ENCODE measurements at regions not wholly inside any gene's neighbourhood (a gene's known extent, or its start where the extent isn't known, plus 50 kb on each side); places are given as distances from the start of the nearest gene placed in this dataset.

DNA sequence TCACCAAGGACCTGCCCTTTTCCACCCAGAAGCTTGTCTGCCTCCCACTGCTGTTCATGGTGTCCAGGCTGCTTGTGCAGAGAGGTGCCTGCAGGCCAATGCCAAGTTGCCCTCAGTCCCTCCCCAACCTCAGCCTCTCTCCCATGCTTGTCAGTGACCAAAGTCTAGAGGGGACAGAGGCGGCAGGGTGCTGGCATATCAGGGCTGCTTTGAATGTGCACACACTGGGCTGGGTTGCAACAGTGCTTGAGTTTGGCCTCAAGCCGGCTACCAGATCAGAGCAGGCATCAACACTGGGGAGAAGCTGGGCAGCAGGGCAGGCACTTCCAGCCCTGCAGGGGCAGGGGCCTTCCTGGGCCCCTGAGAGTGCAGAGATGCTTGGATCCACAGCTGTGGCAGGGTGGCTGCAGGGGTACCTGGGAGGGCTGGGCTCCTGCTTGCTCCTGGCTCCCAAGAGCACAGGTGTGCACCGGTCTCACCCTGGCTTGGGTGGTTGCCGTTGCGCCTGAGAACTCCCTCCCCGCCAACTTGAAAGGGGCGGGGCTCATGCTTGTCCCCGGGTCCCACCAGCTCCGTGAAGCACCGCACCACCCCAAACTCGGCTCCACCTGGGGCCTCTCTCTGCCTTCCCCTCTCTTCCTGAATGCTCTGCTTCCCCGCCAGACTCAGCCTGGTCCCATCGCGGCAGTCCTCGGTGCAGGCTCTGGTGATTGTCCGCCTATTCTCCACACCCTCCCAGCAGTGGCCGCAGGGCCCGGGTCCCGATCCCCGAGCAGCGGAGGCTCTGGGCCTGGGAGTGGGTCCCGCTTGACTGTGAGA is 1681.9 kb upstream of the ADGRL3 start:
- TF ChIP-seq, protein P1, sequence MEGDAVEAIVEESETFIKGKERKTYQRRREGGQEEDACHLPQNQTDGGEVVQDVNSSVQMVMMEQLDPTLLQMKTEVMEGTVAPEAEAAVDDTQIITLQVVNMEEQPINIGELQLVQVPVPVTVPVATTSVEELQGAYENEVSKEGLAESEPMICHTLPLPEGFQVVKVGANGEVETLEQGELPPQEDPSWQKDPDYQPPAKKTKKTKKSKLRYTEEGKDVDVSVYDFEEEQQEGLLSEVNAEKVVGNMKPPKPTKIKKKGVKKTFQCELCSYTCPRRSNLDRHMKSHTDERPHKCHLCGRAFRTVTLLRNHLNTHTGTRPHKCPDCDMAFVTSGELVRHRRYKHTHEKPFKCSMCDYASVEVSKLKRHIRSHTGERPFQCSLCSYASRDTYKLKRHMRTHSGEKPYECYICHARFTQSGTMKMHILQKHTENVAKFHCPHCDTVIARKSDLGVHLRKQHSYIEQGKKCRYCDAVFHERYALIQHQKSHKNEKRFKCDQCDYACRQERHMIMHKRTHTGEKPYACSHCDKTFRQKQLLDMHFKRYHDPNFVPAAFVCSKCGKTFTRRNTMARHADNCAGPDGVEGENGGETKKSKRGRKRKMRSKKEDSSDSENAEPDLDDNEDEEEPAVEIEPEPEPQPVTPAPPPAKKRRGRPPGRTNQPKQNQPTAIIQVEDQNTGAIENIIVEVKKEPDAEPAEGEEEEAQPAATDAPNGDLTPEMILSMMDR (IDR thresholded peaks at IDR 0.05), result no peak
- no peak for TF ChIP-seq EP300 (IDR thresholded peaks at IDR 0.05)
